ENCODE measurements at regions not wholly inside any gene's neighbourhood (a gene's known extent, or its start where the extent isn't known, plus 50 kb on each side); places are given as distances from the start of the nearest gene placed in this dataset.

GRCh38 chr5:93022796-93023447, 558.1 kb downstream of the NR2F1-AS1 start:
- H3K27ac Mint-ChIP-seq: no peak overlapping the region
- H3K4me1 Mint-ChIP-seq (ENCODE audit: low read depth): no peaks in the 10 kb centered on the region
- H3K27me3 Mint-ChIP-seq (ENCODE audit: low read depth): no peaks in the 10 kb centered on the region
- DNase-seq (ENCODE audit: low spot score): no peak
- H3K4me3 Mint-ChIP-seq: no peak overlapping the region
- no peaks in the 10 kb centered on the region for H3K36me3 Mint-ChIP-seq (ENCODE audit: low read depth)
- H3K9me3 Mint-ChIP-seq: no peaks in the 10 kb centered on the region

GRCh38 chr5:93022211-93022610, 558.8 kb downstream of the NR2F1-AS1 start:
- DNase-seq (ENCODE audit: low spot score): no peak
- H3K4me3 Mint-ChIP-seq: no peak overlapping the region
- H3K27me3 Mint-ChIP-seq (ENCODE audit: low read depth): no peaks in the 10 kb centered on the region
- no peaks in the 10 kb centered on the region for H3K36me3 Mint-ChIP-seq (ENCODE audit: low read depth)
- no peak overlapping the region for H3K27ac Mint-ChIP-seq
- no peaks in the 10 kb centered on the region for H3K9me3 Mint-ChIP-seq
- H3K4me1 Mint-ChIP-seq (ENCODE audit: low read depth): no peaks in the 10 kb centered on the region

GRCh38 chr5:93019896-93020295, 561.1 kb downstream of the NR2F1-AS1 start:
- H3K4me1 Mint-ChIP-seq (ENCODE audit: low read depth): no peaks in the 10 kb centered on the region
- H3K36me3 Mint-ChIP-seq (ENCODE audit: low read depth): no peaks in the 10 kb centered on the region
- no peaks in the 10 kb centered on the region for H3K9me3 Mint-ChIP-seq
- H3K27ac Mint-ChIP-seq: no peak overlapping the region
- no peak for DNase-seq (ENCODE audit: low spot score)
- H3K27me3 Mint-ChIP-seq (ENCODE audit: low read depth): no peaks in the 10 kb centered on the region
- H3K4me3 Mint-ChIP-seq: no peak overlapping the region

- no peaks in the 10 kb centered on the region for H3K4me1 Mint-ChIP-seq (ENCODE audit: low read depth)
- H3K4me3 Mint-ChIP-seq: no peak overlapping the region
- H3K27ac Mint-ChIP-seq: no peak overlapping the region
- DNase-seq (ENCODE audit: low spot score): no peak
- H3K36me3 Mint-ChIP-seq (ENCODE audit: low read depth): no peaks in the 10 kb centered on the region
- H3K9me3 Mint-ChIP-seq: peaks cover 3% of the 10 kb centered on the region
- no peaks in the 10 kb centered on the region for H3K27me3 Mint-ChIP-seq (ENCODE audit: low read depth)
These were observed 562.6 kb downstream of the NR2F1-AS1 start for GRCh38 chr5:93018461-93018860.

DNA sequence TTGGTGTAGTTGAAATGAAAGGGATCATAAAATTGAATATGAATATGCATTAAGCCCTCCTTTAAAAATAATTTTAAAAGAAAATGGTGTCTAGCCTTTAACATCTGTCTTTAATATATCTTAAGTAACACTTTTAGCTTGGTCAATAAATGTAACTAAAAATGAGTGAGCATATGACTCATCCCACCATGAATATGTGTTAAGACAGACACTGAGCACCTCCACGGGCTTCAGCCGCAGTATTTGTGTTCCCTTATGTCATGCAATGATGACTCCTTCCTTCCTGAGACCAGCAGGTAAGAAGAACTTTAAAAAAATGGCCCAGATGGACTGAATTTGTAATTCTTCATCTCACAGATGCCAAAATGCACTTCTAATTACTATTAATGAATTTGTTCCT, 563.2 kb downstream of the NR2F1-AS1 start:
- no peak overlapping the region for H3K27ac Mint-ChIP-seq

GRCh38 chr5:93017376-93017775, 563.6 kb downstream of the NR2F1-AS1 start:
- H3K27ac Mint-ChIP-seq: no peak overlapping the region
- no peak for DNase-seq (ENCODE audit: low spot score)
- H3K27me3 Mint-ChIP-seq (ENCODE audit: low read depth): no peaks in the 10 kb centered on the region
- H3K4me1 Mint-ChIP-seq (ENCODE audit: low read depth): no peaks in the 10 kb centered on the region
- no peaks in the 10 kb centered on the region for H3K36me3 Mint-ChIP-seq (ENCODE audit: low read depth)
- peaks cover 3% of the 10 kb centered on the region for H3K9me3 Mint-ChIP-seq
- no peak overlapping the region for H3K4me3 Mint-ChIP-seq

More for the DNA sequence above, 563.2 kb downstream of the NR2F1-AS1 start:
- H3K4me1 Mint-ChIP-seq (ENCODE audit: low read depth): no peaks in the 10 kb centered on the region
- H3K9me3 Mint-ChIP-seq: peaks cover 3% of the 10 kb centered on the region
- H3K27me3 Mint-ChIP-seq (ENCODE audit: low read depth): no peaks in the 10 kb centered on the region
- DNase-seq (ENCODE audit: low spot score): no peak
- H3K4me3 Mint-ChIP-seq: no peak overlapping the region
- H3K36me3 Mint-ChIP-seq (ENCODE audit: low read depth): no peaks in the 10 kb centered on the region

GRCh38 chr5:93010616-93011015, 570.4 kb downstream of the NR2F1-AS1 start:
- H3K4me1 Mint-ChIP-seq (ENCODE audit: low read depth): no peaks in the 10 kb centered on the region
- DNase-seq (ENCODE audit: low spot score): no peak
- no peak overlapping the region for H3K4me3 Mint-ChIP-seq
- no peaks in the 10 kb centered on the region for H3K36me3 Mint-ChIP-seq (ENCODE audit: low read depth)
- H3K9me3 Mint-ChIP-seq: peaks cover 3% of the 10 kb centered on the region
- no peak overlapping the region for H3K27ac Mint-ChIP-seq
- H3K27me3 Mint-ChIP-seq (ENCODE audit: low read depth): no peaks in the 10 kb centered on the region

DNA sequence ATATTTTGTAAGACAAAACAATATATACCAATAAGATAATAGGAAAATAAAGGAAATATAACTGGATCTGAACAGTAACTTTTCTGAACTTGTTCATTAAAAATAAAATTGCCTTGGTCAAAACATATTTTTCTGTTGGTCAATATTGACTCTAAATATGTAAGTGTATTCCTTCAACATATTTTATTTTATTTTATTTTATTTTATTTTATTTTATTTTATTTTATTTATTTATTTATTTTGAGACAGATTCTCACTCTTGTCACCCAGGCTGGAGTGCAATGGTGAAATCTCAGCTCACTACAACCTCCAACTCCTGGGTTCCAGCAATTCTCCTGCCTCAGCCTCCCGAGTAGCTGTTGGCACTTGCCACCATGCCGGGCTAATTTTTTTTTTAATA, 571.0 kb downstream of the NR2F1-AS1 start:
- Mint-ChIP-seq H3K27me3 (ENCODE audit: low read depth) (no peaks in the 10 kb centered on the region), H3K36me3 (ENCODE audit: low read depth) (no peaks in the 10 kb centered on the region)

GRCh38 chr5:93008502-93009207, 572.4 kb downstream of the NR2F1-AS1 start:
- Mint-ChIP-seq H3K36me3 (ENCODE audit: low read depth) (no peaks in the 10 kb centered on the region), H3K9me3 (peaks cover 2% of the 10 kb centered on the region), H3K4me1 (ENCODE audit: low read depth) (no peaks in the 10 kb centered on the region), H3K27ac (no peak overlapping the region), H3K4me3 (no peak overlapping the region), H3K27me3 (ENCODE audit: low read depth) (no peaks in the 10 kb centered on the region)
- no peak for DNase-seq (ENCODE audit: low spot score)

More for the DNA sequence above, 571.0 kb downstream of the NR2F1-AS1 start:
- Mint-ChIP-seq H3K27ac (no peak overlapping the region), H3K9me3 (peaks cover 3% of the 10 kb centered on the region), H3K4me1 (ENCODE audit: low read depth) (no peaks in the 10 kb centered on the region), H3K4me3 (no peak overlapping the region)
- DNase-seq (ENCODE audit: low spot score): no peak

- Mint-ChIP-seq H3K27me3 (ENCODE audit: low read depth) (no peaks in the 10 kb centered on the region), H3K9me3 (no peaks in the 10 kb centered on the region), H3K27ac (no peak overlapping the region), H3K4me1 (ENCODE audit: low read depth) (no peaks in the 10 kb centered on the region), H3K4me3 (no peak overlapping the region), H3K36me3 (ENCODE audit: low read depth) (no peaks in the 10 kb centered on the region)
- DNase-seq (ENCODE audit: low spot score): no peak
These were observed 574.1 kb downstream of the NR2F1-AS1 start for GRCh38 chr5:93006915-93007314.

GRCh38 chr5:92998456-92998855, 582.6 kb downstream of the NR2F1-AS1 start:
- H3K4me1 Mint-ChIP-seq (ENCODE audit: low read depth): no peaks in the 10 kb centered on the region
- peaks cover 17% of the 10 kb centered on the region for H3K9me3 Mint-ChIP-seq
- DNase-seq (ENCODE audit: low spot score): no peak
- no peak overlapping the region for H3K4me3 Mint-ChIP-seq
- H3K36me3 Mint-ChIP-seq (ENCODE audit: low read depth): no peaks in the 10 kb centered on the region
- H3K27ac Mint-ChIP-seq: no peak overlapping the region
- H3K27me3 Mint-ChIP-seq (ENCODE audit: low read depth): no peaks in the 10 kb centered on the region

DNA sequence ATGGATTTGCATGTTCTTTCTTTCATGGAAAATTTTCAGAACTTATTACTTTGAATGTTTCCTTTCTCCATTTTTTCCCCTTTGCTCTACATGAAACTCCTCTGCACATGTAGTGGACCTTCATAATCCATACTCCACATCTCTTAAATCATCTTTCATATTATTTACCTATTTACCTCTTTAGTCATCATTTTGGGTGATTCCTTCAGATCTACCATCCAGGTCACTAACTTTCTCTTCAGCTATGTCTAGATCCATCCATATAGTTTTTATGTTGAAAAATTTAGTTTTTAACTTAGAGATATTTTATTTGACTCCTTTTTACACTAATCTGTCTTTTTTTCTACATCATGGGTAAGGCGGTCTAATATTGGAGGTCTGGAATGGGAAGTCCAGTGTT, 586.6 kb downstream of the NR2F1-AS1 start:
- no peaks in the 10 kb centered on the region for H3K27me3 Mint-ChIP-seq (ENCODE audit: low read depth)
- DNase-seq (ENCODE audit: low spot score): no peak
- no peaks in the 10 kb centered on the region for H3K36me3 Mint-ChIP-seq (ENCODE audit: low read depth)
- no peak overlapping the region for H3K27ac Mint-ChIP-seq
- no peak overlapping the region for H3K4me3 Mint-ChIP-seq
- no peaks in the 10 kb centered on the region for H3K4me1 Mint-ChIP-seq (ENCODE audit: low read depth)
- peaks cover 19% of the 10 kb centered on the region for H3K9me3 Mint-ChIP-seq

DNA sequence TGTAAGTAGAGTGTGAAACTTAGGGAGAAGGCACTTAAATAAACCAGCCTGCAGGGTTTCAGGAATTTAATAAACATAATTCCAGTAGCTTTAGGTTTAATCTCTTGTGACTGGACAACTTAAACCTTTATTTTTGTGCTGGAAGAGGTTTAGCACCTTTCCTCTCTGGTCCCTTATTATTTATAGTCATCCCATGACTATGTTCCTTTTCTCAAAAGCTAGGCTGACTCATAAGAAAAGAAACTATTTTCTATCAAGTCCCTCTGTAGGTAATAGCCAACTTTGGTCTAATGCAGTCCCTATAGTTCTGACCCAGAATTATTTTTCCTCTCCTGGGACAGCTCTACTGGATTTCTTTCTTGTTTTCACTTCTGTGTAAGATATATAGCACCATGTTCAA, 588.9 kb downstream of the NR2F1-AS1 start:
- DNase-seq (ENCODE audit: low spot score): no peak
- Mint-ChIP-seq H3K4me3 (no peak overlapping the region), H3K27me3 (ENCODE audit: low read depth) (no peaks in the 10 kb centered on the region), H3K36me3 (ENCODE audit: low read depth) (no peaks in the 10 kb centered on the region), H3K9me3 (peaks cover 11% of the 10 kb centered on the region), H3K4me1 (ENCODE audit: low read depth) (no peaks in the 10 kb centered on the region), H3K27ac (no peak overlapping the region)

DNA sequence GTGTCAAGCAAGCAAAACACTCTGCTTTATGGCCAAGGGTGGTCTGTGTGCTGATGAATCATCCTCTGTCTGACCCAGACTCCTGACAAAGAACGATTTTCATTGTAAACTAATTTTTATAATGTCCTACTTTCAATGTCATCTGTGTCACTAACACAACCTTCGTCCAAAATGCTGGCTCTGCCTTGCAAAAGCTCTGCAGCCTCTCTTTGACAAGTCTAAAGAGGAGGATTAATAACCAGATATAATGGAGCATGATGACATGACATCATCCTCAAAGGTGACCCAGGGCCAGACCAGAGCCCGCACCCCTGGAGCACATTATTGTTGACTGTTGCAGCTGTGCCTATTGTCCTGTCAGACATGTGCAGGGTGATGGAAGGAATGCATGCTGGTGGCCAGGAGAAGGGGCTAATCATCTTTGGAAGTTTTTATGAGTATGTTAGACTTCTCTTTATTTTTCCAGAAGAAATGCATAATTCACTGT, 589.4 kb downstream of the NR2F1-AS1 start:
- Mint-ChIP-seq H3K27me3 (ENCODE audit: low read depth) (no peaks in the 10 kb centered on the region), H3K4me3 (no peak overlapping the region), H3K4me1 (ENCODE audit: low read depth) (no peaks in the 10 kb centered on the region), H3K9me3 (peaks cover 11% of the 10 kb centered on the region), H3K27ac (no peak overlapping the region), H3K36me3 (ENCODE audit: low read depth) (no peaks in the 10 kb centered on the region)
- DNase-seq (ENCODE audit: low spot score): no peak
